GM19238 (cell line): ENCODE measurements at regions not wholly inside any gene's neighbourhood (a gene's known extent, or its start where the extent isn't known, plus 50 kb on each side); places are given as distances from the start of the nearest gene placed in this dataset.

ENCODE experiments used
- DNase-seq: peaks from one replicate; pipeline ENCODE4 v3.0.0; 2011; ENCODE audit warnings: low spot score; ENCODE audit not compliant: insufficient read length

- no peak for DNase-seq
Observed at GRCh38 chr3:148208975-148209374, 488.7 kb upstream of the AGTR1 start.

GRCh38 chr3:148211725-148212124 lies 486.0 kb upstream of the AGTR1 start:
- DNase-seq = no peak

GRCh38 chr3:148214705-148215104 lies 483.0 kb upstream of the AGTR1 start:
- no peak for DNase-seq

- no peak for DNase-seq
Observed at GRCh38 chr3:148217317-148217716, 480.4 kb upstream of the AGTR1 start.

GRCh38 chr3:148218222-148218621 lies 479.5 kb upstream of the AGTR1 start:
- DNase-seq = no peak

GRCh38 chr3:148219999-148220398 lies 477.7 kb upstream of the AGTR1 start:
- no peak for DNase-seq

- no peak for DNase-seq
Observed at GRCh38 chr3:148221303-148221702, 476.4 kb upstream of the AGTR1 start.

GRCh38 chr3:148223266-148223665 lies 474.4 kb upstream of the AGTR1 start:
- DNase-seq = no peak

GRCh38 chr3:148226246-148226645 lies 471.5 kb upstream of the AGTR1 start:
- no peak for DNase-seq

- DNase-seq = no peak
Observed at GRCh38 chr3:148227534-148227933, 470.2 kb upstream of the AGTR1 start.

GRCh38 chr3:148229107-148229506 lies 468.6 kb upstream of the AGTR1 start:
- DNase-seq = no peak

- DNase-seq = no peak
Observed at GRCh38 chr3:148230473-148230872, 467.2 kb upstream of the AGTR1 start.

GRCh38 chr3:148232389-148232788 lies 465.3 kb upstream of the AGTR1 start:
- no peak for DNase-seq

GRCh38 chr3:148233403-148233802 lies 464.3 kb upstream of the AGTR1 start:
- DNase-seq = no peak

GRCh38 chr3:148234536-148234935 lies 463.2 kb upstream of the AGTR1 start:
- DNase-seq = no peak

- DNase-seq = no peak
Observed at GRCh38 chr3:148235566-148235965, 462.1 kb upstream of the AGTR1 start.

- DNase-seq = no peak
Observed at GRCh38 chr3:148238421-148238821, 459.3 kb upstream of the AGTR1 start.

- no peak for DNase-seq
Observed at GRCh38 chr3:148240351-148240750, 457.4 kb upstream of the AGTR1 start.

GRCh38 chr3:148243609-148244008 lies 454.1 kb upstream of the AGTR1 start:
- DNase-seq = no peak

- DNase-seq = no peak
Observed at GRCh38 chr3:148246291-148246923, 451.3 kb upstream of the AGTR1 start.

GRCh38 chr3:148253713-148254112 lies 444.0 kb upstream of the AGTR1 start:
- DNase-seq = no peak

GRCh38 chr3:148254402-148254801 lies 443.3 kb upstream of the AGTR1 start:
- no peak for DNase-seq

GRCh38 chr3:148255981-148256969 lies 441.4 kb upstream of the AGTR1 start:
- DNase-seq = no peak
